Stimulated activated CD4-positive, alpha-beta T cell treated with anti-CD3 and anti-CD28 coated beads, Interleukin-12 subunit alpha, Interleukin-12 subunit beta, amount 100 ng/mL, for 48 hours (primary cell): ENCODE measurements at regions not wholly inside any gene's neighbourhood (a gene's known extent, or its start where the extent isn't known, plus 50 kb on each side); places are given as distances from the start of the nearest gene placed in this dataset.
"Not testable (repeated sequence)": the region's sequence is repeated elsewhere in the genome, so short reads cannot be mapped to it uniquely, and the experiment has no call there.

Experiments
- DNase-seq, 3 donors: peaks; one replicate each; pipeline ENCODE4 v3.0.0-alpha.2; 2020; ENCODE audit warnings: low read depth in 2 of 3, low spot score in 1 of 3

DNA sequence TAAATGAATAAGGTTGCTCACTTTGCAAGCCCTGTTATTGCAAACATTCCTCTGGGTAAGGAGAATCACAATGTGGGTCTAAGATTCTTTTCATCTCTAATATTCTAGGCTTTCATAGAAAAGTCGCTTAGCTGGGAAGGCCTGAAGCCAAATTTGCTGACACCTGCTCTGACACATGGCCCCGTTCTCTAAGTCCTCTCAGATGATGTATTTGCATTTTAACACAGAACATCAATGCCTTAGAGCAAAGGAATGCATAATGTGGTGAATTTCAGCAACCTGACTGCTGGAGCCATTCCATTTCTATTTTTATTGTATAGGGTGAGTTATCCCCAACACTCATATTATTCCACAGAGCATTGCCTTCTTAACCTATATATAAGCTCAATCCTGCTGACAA is 682.1 kb upstream of the NRP1 start:
- no peak for DNase-seq

DNA sequence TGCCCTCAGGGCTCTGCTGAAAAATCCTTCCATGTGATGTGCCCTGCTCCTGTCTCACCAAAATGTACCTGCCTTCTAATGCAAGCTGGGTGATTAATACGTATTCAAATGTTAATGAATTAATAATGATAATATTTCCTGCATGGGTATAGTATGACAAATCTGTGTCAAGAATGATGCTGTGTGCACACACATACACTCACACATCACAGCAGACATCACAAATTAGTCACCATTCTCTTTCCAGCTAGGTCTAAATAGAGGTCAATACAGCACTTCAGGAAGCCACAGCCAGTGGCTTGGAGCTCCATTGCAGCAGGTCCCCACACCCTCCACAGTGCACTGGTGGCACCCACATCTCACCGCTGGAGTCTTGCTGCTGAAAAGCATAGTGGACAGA is 681.2 kb upstream of the NRP1 start:
- no peak for DNase-seq

DNA sequence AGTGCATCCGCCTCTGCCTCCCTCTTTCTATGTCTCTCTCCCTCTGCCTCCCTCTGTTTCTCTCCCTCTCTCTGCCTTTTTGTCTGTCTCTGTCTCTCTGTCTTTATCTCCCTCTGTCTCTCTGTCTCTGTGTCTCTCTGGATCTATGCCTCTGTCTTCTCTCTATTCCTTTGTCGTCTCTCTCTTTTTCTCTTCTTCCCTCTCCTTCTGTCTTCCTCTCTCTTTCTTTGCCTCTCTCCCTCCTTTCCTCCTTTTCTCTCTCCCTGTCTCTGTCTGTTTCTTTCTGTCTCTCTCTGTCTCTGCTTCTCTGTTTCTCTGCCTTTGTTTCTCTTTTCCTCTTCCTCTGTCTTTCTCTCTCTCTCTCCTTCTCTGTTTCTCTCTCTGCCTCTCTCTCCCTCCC is 678.8 kb upstream of the NRP1 start:
- no peak for DNase-seq

DNA sequence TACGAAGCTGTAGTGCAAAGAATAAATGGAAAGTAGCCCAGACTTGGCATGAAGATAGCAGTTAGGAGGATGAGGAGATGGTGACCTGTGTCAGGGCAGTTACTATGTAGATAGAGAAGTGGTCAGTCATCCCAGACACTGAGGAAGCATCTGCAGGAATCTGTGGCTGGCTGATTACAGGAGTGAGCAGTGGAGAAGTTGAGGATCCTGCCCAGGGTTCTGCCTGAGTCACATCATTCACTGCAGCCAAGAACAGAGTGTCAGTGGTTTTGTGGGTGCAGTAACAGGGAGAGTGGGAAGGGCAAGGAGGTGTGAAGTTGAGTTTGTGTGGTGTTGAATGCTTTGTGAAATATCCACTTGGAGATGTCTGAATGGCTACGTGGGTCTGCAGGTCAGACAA is 676.4 kb upstream of the NRP1 start:
- DNase-seq = no peak

GRCh38 chr10:34010228-34010627 is 675.8 kb upstream of the NRP1 start:
- DNase-seq = not testable (repeated sequence)

GRCh38 chr10:34008656-34009055 is 674.2 kb upstream of the NRP1 start:
- DNase-seq = no peak

GRCh38 chr10:34006471-34006870 is 672.0 kb upstream of the NRP1 start:
- DNase-seq = no peak

DNA sequence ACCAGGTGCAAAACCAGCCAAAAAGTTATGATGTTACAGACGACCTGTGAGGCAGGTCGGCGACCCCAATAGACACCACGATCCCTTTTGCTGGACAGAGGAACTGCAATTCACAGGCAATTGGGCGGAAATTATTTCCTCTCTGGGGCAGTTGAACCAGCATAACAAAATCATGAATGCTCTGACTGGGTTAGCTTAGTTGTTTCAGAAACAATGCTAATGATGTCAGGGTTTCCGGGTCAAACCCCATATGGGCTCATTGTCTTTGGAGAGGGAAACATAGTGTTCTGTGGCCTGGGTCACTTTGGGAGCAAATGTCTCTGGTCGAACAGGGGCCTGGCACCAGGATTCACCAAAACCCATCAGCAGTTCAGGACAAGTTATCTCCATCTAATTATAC is 669.1 kb upstream of the NRP1 start:
- no peak for DNase-seq

DNA sequence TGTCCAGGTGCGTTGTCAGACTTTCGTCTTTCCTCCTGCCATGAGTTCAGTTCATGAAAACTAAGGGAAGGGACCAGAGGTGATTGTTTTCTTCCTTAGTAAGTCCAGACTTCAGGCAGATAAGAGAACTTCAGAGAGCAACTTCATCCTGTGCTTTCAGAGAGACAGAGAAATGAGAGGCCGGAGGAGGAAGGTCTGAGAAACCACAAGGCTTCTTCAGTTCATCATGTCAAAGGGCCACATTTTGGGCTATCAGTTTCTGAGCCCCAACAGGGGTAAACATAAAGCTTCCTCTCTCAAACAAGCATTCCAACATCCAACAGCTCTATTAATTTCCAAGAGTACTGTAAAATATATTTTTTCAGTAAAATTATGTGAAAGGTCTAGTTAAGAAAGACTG is 668.4 kb upstream of the NRP1 start:
- DNase-seq = no peak

GRCh38 chr10:34001831-34002230 is 667.4 kb upstream of the NRP1 start:
- no peak for DNase-seq

DNA sequence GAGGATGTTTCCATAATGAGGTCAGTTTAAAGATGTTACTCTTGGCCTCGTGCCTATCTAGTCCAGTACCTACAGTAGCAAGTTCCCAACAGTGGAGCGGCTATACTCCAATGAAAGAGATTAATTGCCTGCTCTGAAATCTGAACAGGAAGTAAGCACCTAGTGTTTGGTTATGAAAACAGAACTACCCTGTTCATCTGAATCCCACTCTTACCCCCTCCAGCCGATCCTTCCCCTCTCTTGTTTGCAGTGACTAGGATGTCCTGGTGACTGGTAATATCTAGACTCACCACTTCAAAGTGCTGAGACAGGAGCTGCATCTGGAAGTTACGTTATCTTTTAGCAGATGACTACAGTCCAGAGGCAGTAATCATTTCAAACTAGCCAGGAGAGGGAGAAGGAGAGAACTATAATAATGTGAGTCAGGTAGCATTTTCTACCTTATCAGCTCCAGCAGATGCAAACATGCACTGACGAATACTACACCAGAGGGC is 666.7 kb upstream of the NRP1 start:
- no peak for DNase-seq

- no peak for DNase-seq
Measured at GRCh38 chr10:33993917-33994316, 659.5 kb upstream of the NRP1 start.

DNA sequence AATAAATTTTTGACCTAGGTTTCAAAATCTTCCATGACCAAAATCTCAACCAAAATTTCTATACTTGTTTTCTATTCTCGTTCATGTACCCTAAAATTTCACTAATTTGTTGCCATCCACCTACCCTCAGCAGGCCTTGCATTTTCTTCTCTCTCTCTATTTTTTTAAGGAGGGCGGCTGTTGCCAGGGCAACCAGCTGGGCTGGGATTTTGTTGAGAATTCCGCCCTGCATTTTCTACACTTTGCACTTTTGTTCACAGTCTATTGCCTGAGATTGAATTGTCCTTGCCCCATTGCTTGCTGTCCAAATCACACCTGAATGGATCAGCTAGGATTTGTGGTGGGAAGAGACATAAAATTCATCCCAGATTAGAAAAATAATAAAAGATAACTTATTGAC is 657.5 kb upstream of the NRP1 start:
- no peak for DNase-seq

- no peak for DNase-seq
Measured at GRCh38 chr10:33986515-33986914, 652.0 kb upstream of the NRP1 start.

DNA sequence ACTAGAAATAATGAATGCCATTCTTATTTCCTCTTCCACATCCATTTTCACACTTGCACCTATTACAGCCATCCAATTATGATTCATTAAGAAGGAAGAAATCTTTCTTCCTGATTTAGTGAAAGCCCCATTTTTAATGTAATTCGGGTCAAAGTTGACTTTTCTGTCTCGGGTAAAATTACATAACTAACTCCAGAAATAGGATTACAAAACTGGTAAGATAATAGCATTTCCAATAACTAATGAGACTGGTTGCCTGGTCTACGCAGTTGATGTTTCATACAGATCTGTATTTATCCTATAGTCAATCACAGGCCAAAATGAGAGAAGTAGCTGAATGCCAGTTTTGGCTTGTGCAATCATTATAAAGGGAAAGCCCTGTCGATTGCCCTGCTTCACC is 651.5 kb upstream of the NRP1 start:
- DNase-seq = no peak

DNA sequence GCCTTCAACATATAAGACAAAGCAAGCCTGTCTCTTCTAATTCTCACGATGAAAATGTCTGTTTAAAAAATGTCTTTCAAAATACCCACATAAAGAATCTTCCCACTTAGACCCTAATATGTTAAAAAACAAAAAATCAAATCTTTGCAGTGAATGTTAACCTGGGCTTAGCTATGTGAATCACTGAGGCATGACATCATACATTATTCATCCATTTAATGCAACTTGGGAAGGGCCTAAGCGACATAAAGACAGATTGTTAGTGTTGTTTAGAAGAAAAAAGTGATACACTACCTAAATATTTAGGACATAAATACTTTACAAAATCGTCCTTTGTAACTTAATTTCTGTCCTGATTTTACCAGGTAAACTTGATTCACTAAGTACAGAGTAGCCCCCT is 648.5 kb upstream of the NRP1 start:
- DNase-seq = no peak

GRCh38 chr10:33981301-33981700 is 646.8 kb upstream of the NRP1 start:
- DNase-seq = no peak

GRCh38 chr10:33979195-33979594 is 644.7 kb upstream of the NRP1 start:
- no peak for DNase-seq

GRCh38 chr10:33975481-33975880 is 641.0 kb upstream of the NRP1 start:
- no peak for DNase-seq

- no peak for DNase-seq
Measured at GRCh38 chr10:33974976-33975478, 640.6 kb upstream of the NRP1 start.

DNA sequence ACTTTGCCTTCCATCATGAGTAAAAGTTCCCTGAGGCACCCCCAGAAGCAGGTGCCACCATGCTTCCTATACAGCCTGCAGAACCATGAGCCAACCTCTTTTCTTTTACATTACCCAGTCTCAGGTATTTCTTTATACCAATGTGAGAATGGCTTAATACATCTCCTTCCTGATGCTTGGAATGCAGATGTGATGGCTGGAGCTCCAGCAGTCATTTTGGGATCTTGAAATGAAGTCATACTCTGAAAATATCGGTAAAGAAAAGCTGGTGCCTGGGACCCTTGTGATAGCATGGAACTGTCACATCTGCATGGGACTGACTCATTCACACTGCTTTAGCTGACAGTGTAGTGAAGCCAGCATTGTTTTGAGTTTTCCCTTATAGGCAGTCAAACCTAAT is 634.5 kb upstream of the NRP1 start:
- no peak for DNase-seq

DNA sequence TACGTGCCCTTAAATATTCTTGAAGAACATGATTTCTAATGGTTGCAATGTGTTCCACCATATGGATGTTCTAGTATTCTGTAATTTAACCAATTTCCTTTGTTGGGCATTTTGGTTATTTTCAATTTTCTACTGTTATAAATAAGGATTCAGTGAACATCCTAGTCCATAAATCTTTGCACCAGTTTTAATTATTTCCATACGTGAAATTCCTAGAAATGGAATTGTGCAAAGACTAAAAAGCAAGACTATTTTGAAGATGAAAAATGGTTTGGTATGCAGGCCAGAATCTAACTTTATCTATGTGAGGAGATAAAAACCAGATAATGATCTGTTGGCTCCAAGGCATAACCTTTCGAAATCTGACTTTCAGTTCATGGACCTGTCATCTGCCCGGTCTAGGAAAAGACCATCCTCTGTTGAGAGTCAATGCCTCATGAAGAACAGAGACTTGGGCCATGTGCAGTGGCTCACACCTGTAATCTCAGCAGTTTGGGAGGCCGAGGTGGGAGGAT is 633.2 kb upstream of the NRP1 start:
- DNase-seq = no peak

- no peak for DNase-seq
Measured at GRCh38 chr10:33966946-33967345, 632.5 kb upstream of the NRP1 start.
